ENCODE measurements at regions not wholly inside any gene's neighbourhood (a gene's known extent, or its start where the extent isn't known, plus 50 kb on each side); places are given as distances from the start of the nearest gene placed in this dataset.
"Not testable (repeated sequence)": the region's sequence is repeated elsewhere in the genome, so short reads cannot be mapped to it uniquely, and the experiment has no call there.

- H3K4me3 ChIP-seq (ENCODE audit: low read depth, low read length): no peak overlapping the region
Observed at GRCh38 chr7:67661-68395, 124.5 kb upstream of the FAM20C start.

DNA sequence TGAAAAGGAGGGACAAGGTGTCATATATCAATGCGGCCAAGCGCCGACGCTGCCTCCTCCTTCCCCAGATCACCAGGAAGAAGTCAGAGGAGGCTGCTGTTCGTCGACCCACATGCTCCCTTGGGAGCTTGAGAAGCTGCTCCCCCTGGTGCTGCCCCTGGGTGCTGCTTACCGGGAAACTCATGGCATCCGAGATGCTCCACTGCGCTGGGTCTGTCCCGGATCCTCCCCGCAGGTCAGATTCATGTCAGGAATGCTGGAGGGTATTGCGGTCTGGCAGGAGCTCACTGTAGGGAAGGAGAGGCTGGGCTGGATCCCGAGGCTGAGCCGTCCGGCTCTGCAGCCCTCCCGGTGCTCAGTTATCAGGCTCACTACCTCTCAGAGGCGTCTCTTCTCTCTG, 123.7 kb upstream of the FAM20C start:
- H3K4me3 ChIP-seq (ENCODE audit: low read depth, low read length): no peak overlapping the region

GRCh38 chr7:69052-69451, 123.3 kb upstream of the FAM20C start:
- not testable (repeated sequence) for H3K4me3 ChIP-seq (ENCODE audit: low read depth, low read length)

GRCh38 chr7:69499-70123, 122.8 kb upstream of the FAM20C start:
- not testable (repeated sequence) for H3K4me3 ChIP-seq (ENCODE audit: low read depth, low read length)

DNA sequence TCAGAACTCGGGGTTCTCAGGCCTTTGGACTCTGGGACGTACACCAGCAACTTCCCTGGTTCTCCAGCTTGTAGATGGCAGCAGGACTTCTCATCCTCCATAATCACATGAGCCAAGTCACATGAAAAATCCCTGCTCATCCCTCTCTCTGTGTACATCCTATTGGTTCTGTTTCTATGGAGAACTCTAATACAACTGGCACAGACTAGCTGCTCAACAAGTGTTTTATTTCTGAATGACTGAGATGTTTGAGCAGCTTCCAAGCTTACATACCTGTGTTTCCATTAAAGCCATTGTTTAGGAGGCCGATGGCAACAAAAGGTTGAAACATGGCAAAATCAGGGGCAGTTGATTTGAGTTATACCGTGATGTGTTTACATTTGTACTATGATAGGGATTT, 122.2 kb upstream of the FAM20C start:
- H3K4me3 ChIP-seq (ENCODE audit: low read depth, low read length): not testable (repeated sequence)

GRCh38 chr7:70989-71388, 121.4 kb upstream of the FAM20C start:
- not testable (repeated sequence) for H3K4me3 ChIP-seq (ENCODE audit: low read depth, low read length)

DNA sequence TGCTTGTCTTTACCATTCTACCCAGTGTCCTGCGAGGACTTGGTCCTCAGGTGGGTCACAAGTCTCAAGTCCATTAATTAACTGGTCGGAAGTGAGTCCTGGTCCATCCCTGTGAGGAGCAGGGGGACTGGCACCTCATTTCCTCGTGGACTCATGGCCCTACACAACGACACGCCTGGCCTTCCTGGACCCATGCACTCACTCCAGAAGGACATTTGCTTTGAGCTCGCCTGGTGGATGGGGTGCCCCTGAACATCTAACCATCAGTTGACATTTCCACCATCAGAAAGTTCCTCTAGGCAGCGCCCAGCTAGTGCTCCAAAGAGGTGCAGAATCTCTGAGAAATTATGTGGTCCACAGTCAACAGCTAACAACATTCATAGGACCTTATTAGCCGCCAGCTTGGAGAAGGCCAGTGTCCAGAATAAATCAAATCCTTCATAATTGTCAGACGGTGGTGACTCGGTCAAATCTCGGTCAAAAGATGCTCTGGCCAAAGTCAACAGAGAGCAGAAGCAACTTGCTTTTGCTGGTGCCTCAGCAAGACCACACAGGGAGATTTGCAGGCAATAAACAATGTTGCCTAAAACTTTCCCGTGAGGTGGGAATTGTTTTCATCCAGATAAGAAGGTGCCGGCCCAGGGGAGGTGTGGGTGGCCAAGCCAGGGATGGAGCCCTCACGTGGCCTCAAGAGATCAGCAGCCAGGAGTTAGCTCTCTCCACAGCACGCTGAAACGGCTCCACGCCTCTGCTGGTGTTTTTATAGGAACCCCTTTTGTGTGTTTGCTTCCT, 119.9 kb upstream of the FAM20C start:
- not testable (repeated sequence) for H3K4me3 ChIP-seq (ENCODE audit: low read depth, low read length)

DNA sequence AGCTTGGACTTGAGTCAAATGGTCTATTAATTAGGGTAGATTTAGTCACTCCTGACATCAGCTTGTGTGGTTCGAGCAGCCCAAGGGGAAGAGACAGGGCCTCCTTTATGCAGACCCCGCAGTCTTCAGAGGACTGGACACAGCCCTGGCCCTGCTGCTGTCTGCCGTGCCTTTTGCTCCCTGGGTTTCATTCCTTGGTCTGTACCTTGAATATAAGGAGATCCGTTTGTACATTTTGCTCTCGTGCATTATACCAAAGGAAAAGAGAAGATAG, 119.4 kb upstream of the FAM20C start:
- not testable (repeated sequence) for H3K4me3 ChIP-seq (ENCODE audit: low read depth, low read length)

DNA sequence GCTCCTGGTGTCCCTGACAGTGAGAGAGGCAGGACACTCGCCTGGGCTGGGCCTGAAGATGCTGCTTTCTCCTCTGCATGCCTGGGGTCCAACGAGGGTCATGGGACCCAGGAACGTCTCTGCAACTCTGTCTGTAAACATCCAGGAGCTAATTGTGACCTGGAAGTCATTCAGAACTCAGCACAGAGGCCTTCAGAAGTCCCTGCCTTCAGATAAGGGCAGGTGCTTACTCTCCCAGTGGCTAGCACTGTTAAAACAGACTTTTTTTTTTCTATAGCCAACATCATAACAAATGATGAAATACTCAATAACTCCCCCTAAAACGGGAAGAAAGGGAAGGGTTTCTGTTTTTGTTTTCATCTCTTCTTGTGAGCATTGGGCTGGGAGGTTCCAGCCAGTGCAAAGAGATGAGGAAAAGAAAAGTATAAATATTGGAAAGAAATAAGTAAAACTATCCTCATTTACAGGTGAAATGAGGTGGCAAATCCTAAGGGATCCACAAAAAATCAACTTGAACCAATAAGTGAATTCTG, 118.3 kb upstream of the FAM20C start:
- not testable (repeated sequence) for H3K4me3 ChIP-seq (ENCODE audit: low read depth, low read length)

DNA sequence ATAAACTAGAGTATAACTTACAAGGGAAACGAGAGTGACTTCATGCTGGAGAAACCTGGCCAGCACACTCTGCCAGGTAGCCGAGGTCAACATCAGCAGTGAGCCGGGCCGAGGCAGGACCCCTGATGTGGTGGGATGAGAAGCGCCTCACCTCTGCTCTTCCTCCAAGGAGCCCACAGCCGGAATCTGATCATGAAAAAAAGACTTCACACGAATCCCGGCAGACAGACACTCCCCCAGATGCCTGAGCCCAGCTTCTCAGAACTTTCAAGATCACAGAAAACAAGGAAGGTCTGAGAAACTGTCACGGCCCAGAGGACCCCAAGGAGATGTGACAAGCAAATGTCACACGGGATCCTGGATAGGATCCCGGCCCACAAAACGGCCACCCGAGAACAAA, 116.9 kb upstream of the FAM20C start:
- not testable (repeated sequence) for H3K4me3 ChIP-seq (ENCODE audit: low read depth, low read length)

GRCh38 chr7:76202-76601, 116.2 kb upstream of the FAM20C start:
- not testable (repeated sequence) for H3K4me3 ChIP-seq (ENCODE audit: low read depth, low read length)

DNA sequence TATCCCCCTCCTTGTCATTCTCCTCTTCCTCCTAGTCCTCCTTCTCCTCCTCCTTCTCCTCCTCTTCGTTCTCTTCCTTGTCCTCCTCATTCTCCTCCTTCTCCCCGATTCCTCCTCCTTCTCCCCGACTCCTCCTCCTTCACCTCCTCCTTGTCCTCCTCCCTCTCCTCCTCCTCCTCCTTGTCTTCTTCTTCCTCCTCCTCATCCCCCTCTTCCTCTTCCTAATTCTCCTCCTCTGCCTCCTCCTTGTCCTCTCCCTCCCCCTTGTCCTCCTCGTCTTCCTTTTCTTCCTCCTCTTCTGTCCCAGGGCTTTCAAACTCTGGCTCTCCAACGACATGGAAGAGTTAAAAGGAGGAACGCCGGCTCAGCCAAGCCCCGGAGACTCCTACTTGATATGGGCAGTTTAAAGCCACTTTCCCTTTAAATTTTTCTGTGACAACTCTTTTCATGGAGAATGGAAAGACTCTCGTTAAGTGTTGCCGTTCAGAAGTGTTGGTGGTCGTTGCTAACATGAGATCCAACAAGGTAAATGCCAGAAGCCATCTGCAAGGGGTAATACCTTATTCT, 115.5 kb upstream of the FAM20C start:
- not testable (repeated sequence) for H3K4me3 ChIP-seq (ENCODE audit: low read depth, low read length)

- H3K4me3 ChIP-seq (ENCODE audit: low read depth, low read length): not testable (repeated sequence)
Observed at GRCh38 chr7:78862-79261, 113.5 kb upstream of the FAM20C start.

DNA sequence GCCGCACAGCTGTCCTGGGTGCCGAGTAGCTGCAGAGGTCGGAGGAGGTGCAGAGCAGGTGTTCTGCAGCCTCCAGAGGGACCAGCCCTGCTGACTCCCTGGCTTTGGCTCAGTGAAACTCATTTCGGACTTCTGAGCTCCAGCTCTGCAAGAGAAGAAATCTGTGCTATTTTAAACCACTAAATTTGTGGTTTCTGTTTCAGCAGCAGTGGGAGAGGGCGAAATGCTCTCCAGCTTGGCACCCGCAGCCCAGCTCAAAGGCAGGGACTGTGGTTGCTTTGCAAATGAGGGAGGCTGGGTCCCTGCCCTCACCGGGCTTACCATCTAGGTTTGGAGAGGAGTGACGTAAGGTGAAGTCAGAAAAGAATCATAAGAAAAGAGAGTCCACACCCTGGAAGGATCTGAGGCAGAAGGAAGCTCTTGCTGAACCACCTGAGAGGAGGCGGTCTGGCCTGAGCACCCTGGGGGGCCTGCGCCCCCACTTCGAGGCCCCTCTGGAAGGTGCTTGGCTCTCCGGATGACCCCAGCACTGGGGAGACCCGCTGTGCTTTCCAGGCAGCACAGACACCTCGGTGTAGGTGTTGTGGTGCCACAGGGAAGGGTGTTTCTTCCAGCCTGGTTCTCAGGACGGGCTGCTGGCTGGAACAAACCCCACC, 112.8 kb upstream of the FAM20C start:
- H3K4me3 ChIP-seq (ENCODE audit: low read depth, low read length): not testable (repeated sequence)

DNA sequence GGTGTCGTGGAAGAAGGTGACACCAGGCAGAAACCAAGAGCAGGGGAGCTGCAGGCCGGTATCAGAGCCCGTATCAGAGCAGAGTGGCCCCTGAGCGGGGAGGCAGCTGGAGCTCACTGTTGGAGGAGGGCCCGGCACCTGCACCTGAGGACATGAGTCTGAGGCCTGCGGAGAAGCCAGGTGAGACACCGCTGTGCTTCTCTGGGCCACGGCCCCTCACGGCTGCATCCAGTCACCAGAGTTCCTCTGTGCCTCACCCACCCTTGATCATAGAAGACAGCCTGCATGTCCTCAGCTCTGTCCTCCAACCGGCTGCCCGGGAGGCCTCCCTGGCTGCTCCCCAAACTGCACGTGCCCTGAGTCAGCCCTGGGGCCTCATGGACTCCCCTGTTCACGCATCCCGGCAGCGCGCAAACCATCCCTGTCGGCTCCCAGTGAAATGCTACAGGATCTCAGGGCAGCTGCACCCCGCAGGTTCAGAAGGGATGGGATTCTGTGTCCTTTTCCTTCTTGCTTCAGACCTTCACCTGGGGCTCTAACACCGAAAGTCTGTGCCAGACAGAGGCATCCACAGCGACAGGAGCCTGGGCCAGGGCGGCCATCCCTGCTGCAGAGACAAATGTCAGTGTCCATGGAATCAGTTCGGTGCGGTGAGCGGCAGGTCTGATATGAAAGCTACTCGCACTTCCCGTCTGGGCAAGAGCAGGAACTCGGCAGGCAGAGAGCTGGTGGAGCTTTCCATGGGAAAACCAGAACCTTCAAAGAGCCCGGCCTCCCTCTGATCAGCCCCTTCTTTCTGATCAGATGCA, 111.9 kb upstream of the FAM20C start:
- H3K4me3 ChIP-seq (ENCODE audit: low read depth, low read length): no peak overlapping the region

- H3K4me3 ChIP-seq (ENCODE audit: low read depth, low read length): no peak overlapping the region
Observed at GRCh38 chr7:81068-81925, 111.1 kb upstream of the FAM20C start.

DNA sequence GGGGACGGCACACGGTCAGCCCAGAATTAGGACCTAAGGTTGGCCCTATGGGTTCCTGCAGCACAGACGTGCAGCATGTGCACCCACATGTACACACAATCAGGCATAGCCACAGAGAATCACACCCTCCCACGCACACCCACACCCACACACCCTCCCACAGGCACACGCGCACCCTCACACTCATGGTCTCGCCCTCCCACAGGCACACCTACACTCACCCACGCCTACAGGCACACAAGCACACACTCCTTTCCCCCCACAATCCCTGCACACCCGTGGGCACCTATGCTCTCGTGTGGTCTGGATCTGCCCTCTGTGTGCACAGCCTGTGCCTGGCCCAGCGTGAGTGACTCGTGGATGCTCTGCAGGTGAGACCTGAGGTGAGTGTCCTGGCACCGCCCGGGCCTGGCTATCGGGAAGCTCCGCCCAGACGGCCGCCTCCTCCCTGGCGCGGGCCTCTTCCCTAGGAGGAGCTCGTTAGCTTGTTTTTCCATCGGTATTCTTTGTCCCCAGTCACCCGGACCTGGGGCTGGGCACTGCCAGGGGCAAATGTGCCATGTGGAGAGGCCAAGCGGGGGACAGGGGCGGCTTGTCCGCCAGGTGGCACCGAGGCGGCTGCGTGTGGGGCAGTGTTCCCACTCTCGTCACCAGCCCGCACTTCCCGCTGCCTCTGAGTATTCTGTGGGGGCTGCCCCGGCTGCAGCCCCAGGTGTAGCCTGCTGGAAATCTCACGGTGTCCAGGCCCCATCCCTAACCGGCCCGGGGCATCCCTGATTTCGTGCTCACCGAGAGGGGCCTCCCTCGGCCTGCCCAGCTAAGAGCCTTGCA, 110.2 kb upstream of the FAM20C start:
- H3K4me3 ChIP-seq (ENCODE audit: low read depth, low read length): no peak overlapping the region

- no peak overlapping the region for H3K4me3 ChIP-seq (ENCODE audit: low read depth, low read length)
Observed at GRCh38 chr7:82757-83155, 109.6 kb upstream of the FAM20C start.

DNA sequence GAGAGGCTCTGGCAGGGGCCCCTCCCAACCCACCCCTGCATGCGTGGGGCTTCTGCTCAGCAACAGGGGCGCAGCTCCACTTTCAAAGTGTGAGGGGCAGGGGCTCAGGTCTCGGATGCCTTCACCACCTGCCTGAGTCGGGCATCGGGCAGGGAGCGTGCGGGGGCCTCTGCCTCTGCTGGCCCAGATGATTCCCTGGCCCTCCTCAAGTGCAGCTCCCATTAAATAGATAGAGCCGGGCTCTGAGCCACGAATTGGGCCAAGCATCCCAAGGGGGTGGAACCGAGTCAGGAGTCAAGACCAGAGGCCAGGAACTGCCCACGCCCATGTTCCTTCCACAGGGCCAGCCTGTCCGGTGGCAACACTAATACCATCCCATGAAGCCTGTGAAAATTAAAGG, 108.9 kb upstream of the FAM20C start:
- no peak overlapping the region for H3K4me3 ChIP-seq (ENCODE audit: low read depth, low read length)
